ENCODE measurements at regions not wholly inside any gene's neighbourhood (a gene's known extent, or its start where the extent isn't known, plus 50 kb on each side); places are given as distances from the start of the nearest gene placed in this dataset.

- Histone ChIP-seq H3K4me3 (IDR thresholded peaks at IDR 0.05; ENCODE audit: insufficient read depth, low read depth, low read length) (no peak overlapping the region), H3K4me2 (no peak overlapping the region), H4K20me1 (ENCODE audit: insufficient read depth) (no peaks in the 10 kb centered on the region), H3K36me3 (ENCODE audit: insufficient read depth) (no peaks in the 10 kb centered on the region), H2AFZ (ENCODE audit: low read depth) (no peak overlapping the region), H3K4me1 (ENCODE audit: low read depth, poor library complexity, severe bottlenecking) (no peaks in the 10 kb centered on the region), H3K79me2 (ENCODE audit: insufficient read depth, low read depth) (no peaks in the 10 kb centered on the region), H3K27ac (no peak overlapping the region), H3K9ac (no peak overlapping the region), H3K27me3 (ENCODE audit: insufficient read depth, low read depth) (no peaks in the 10 kb centered on the region)
- TF ChIP-seq, protein P1, sequence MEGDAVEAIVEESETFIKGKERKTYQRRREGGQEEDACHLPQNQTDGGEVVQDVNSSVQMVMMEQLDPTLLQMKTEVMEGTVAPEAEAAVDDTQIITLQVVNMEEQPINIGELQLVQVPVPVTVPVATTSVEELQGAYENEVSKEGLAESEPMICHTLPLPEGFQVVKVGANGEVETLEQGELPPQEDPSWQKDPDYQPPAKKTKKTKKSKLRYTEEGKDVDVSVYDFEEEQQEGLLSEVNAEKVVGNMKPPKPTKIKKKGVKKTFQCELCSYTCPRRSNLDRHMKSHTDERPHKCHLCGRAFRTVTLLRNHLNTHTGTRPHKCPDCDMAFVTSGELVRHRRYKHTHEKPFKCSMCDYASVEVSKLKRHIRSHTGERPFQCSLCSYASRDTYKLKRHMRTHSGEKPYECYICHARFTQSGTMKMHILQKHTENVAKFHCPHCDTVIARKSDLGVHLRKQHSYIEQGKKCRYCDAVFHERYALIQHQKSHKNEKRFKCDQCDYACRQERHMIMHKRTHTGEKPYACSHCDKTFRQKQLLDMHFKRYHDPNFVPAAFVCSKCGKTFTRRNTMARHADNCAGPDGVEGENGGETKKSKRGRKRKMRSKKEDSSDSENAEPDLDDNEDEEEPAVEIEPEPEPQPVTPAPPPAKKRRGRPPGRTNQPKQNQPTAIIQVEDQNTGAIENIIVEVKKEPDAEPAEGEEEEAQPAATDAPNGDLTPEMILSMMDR (conservative IDR thresholded peaks at IDR 0.05; ENCODE audit: low read depth, low read length), result no peak
These were observed 399.9 kb downstream of the PDCD6IP start for GRCh38 chr3:34198309-34198708.

DNA sequence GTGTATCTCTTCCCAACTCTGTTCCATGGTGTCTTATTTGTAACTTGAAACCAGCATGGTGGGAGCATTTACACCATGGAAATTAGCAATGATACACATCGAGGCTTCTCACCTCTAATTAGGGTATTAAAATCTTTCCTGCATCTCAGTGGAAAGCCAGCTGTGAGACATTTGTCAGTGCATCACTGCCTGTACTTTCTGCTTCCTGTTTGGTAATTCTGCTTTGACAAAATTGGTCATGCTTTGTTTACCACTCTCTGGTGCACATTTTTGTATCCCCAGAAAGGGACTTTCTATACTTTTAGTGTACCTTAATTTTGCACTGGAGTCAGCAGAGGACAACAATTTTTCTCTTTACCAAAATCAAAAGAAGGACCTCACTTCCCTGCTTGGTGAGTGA, 402.1 kb downstream of the PDCD6IP start:
- Histone ChIP-seq H2AFZ (ENCODE audit: low read depth) (no peak overlapping the region), H3K4me1 (ENCODE audit: low read depth, poor library complexity, severe bottlenecking) (no peaks in the 10 kb centered on the region), H3K9ac (no peak overlapping the region), H3K79me2 (ENCODE audit: insufficient read depth, low read depth) (no peaks in the 10 kb centered on the region), H3K27ac (no peak overlapping the region), H3K4me2 (no peak overlapping the region), H3K4me3 (IDR thresholded peaks at IDR 0.05; ENCODE audit: insufficient read depth, low read depth, low read length) (no peak overlapping the region), H4K20me1 (ENCODE audit: insufficient read depth) (no peaks in the 10 kb centered on the region), H3K27me3 (ENCODE audit: insufficient read depth, low read depth) (no peaks in the 10 kb centered on the region), H3K36me3 (ENCODE audit: insufficient read depth) (no peaks in the 10 kb centered on the region)
- TF ChIP-seq, protein P1 (conservative IDR thresholded peaks at IDR 0.05; ENCODE audit: low read depth, low read length), result no peak

DNA sequence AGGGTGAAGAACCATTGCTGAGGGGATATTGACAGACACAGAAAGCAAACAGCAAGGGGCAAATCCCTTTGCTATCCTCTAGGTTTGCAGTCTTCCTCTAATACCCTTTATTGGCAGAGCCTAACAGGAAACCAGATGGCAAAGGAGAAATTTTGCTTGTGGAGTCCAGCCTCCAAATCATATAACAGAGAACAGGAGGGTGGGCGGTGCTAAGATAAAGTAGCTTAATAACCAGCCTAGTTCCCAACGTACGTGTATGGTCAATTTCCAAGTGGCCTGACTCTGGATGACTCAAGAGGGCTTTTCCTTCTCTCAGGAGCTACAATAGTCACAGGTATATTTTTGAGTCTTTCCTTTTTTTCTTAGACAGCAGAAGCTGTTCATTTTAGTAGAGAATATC, 404.5 kb downstream of the PDCD6IP start:
- H3K27me3 ChIP-seq (ENCODE audit: insufficient read depth, low read depth), result no peaks in the 10 kb centered on the region
- H3K4me1 ChIP-seq (ENCODE audit: low read depth, poor library complexity, severe bottlenecking), result no peaks in the 10 kb centered on the region
- no peaks in the 10 kb centered on the region for H3K79me2 ChIP-seq (ENCODE audit: insufficient read depth, low read depth)
- no peak overlapping the region for H3K27ac ChIP-seq
- H3K9ac ChIP-seq, result no peak overlapping the region
- H4K20me1 ChIP-seq (ENCODE audit: insufficient read depth), result no peaks in the 10 kb centered on the region
- no peak overlapping the region for H2AFZ ChIP-seq (ENCODE audit: low read depth)
- no peak overlapping the region for H3K4me2 ChIP-seq
- TF ChIP-seq, protein P1 (conservative IDR thresholded peaks at IDR 0.05; ENCODE audit: low read depth, low read length), result no peak
- H3K36me3 ChIP-seq (ENCODE audit: insufficient read depth), result no peaks in the 10 kb centered on the region
- no peak overlapping the region for H3K4me3 ChIP-seq (IDR thresholded peaks at IDR 0.05; ENCODE audit: insufficient read depth, low read depth, low read length)

DNA sequence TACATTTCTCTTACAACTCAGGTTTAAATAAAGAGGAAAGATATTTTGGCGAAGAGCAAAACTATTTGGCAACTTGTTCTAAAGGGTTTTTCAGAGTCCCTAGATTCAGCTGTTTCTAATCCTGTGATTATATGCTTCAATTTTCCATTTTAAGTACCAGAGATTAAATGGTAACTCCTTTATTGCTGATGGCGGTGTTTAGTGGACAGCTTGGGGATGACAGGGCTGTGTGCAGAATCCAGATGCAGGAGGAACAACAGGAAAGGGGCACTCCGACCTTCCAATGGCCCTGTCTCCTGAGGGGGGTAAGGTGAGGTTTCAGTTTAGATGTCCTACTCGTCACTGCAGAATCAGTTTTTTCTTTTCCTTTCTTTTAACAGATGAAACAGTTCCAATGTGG, 405.0 kb downstream of the PDCD6IP start:
- no peak overlapping the region for H3K27ac ChIP-seq
- no peak overlapping the region for H2AFZ ChIP-seq (ENCODE audit: low read depth)
- TF ChIP-seq, protein P1 (conservative IDR thresholded peaks at IDR 0.05; ENCODE audit: low read depth, low read length), result no peak

More for the DNA sequence above, 405.0 kb downstream of the PDCD6IP start:
- no peaks in the 10 kb centered on the region for H4K20me1 ChIP-seq (ENCODE audit: insufficient read depth)
- no peaks in the 10 kb centered on the region for H3K79me2 ChIP-seq (ENCODE audit: insufficient read depth, low read depth)
- H3K36me3 ChIP-seq (ENCODE audit: insufficient read depth), result no peaks in the 10 kb centered on the region
- H3K4me3 ChIP-seq (IDR thresholded peaks at IDR 0.05; ENCODE audit: insufficient read depth, low read depth, low read length), result no peak overlapping the region
- no peak overlapping the region for H3K4me2 ChIP-seq
- H3K9ac ChIP-seq, result no peak overlapping the region
- H3K4me1 ChIP-seq (ENCODE audit: low read depth, poor library complexity, severe bottlenecking), result no peaks in the 10 kb centered on the region
- H3K27me3 ChIP-seq (ENCODE audit: insufficient read depth, low read depth), result no peaks in the 10 kb centered on the region

Measured in KMS-11 (cell line).